ENCODE measurements at regions not wholly inside any gene's neighbourhood (a gene's known extent, or its start where the extent isn't known, plus 50 kb on each side); places are given as distances from the start of the nearest gene placed in this dataset.

- intact Hi-C loops (cut with micrococcal nuclease): no loop called here
- WGBS (ENCODE audit: insufficient coverage): no CpG with 5 or more reads among the region's 5 CpGs
- TF ChIP-seq EZH2 (IDR thresholded peaks at IDR 0.05; ENCODE audit: borderline replicate concordance, insufficient read depth, low read depth, low read length, poor library complexity, severe bottlenecking): no peak
- TF ChIP-seq, protein P1, sequence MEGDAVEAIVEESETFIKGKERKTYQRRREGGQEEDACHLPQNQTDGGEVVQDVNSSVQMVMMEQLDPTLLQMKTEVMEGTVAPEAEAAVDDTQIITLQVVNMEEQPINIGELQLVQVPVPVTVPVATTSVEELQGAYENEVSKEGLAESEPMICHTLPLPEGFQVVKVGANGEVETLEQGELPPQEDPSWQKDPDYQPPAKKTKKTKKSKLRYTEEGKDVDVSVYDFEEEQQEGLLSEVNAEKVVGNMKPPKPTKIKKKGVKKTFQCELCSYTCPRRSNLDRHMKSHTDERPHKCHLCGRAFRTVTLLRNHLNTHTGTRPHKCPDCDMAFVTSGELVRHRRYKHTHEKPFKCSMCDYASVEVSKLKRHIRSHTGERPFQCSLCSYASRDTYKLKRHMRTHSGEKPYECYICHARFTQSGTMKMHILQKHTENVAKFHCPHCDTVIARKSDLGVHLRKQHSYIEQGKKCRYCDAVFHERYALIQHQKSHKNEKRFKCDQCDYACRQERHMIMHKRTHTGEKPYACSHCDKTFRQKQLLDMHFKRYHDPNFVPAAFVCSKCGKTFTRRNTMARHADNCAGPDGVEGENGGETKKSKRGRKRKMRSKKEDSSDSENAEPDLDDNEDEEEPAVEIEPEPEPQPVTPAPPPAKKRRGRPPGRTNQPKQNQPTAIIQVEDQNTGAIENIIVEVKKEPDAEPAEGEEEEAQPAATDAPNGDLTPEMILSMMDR (IDR thresholded peaks at IDR 0.05): no peak
- H3K79me2 ChIP-seq (ENCODE audit: control insufficient read depth, insufficient read depth, low read length): no peaks in the 10 kb centered on the region
- Mint-ChIP-seq H3K9me3 (ENCODE audit: insufficient read depth) (no peaks in the 10 kb centered on the region), H3K27ac (no peak overlapping the region), H3K4me3 (no peak overlapping the region), H3K27me3 (no peaks in the 10 kb centered on the region), H3K4me1 (peaks cover 1% of the 10 kb centered on the region)
- ChIA-PET CTCF (no interaction called here), POLR2A (interaction anchor here (0.9 kb wide), 1 partner anchor 9 kb away, joined by 4 read pairs; no protein-coding TSS in a partner anchor)
- H3K4me1 ChIP-seq (ENCODE audit: control insufficient read depth in 2 of 2, insufficient read depth in 2 of 2, low read length in 2 of 2): no peaks in the 10 kb centered on the region
- no peak overlapping the region for H3K27ac ChIP-seq (ENCODE audit: low read length in 2 of 2)
- no peaks in the 10 kb centered on the region for H4K20me1 ChIP-seq (ENCODE audit: control insufficient read depth, insufficient read depth, low read length, poor library complexity, severe bottlenecking)
- no peaks in the 10 kb centered on the region for H3K36me3 ChIP-seq (replicated peaks in 1 of 2; ENCODE audit: control extremely low read depth in 1 of 2, control insufficient read depth in 1 of 2, extremely low read depth in 1 of 2, insufficient read depth in 2 of 2, low read length in 1 of 2)
- no peak overlapping the region for H2AFZ ChIP-seq (ENCODE audit: insufficient read depth, low read depth, low read length, poor library complexity, severe bottlenecking)
- H3K27me3 ChIP-seq (replicated peaks in 1 of 4; ENCODE audit: control extremely low read depth in 1 of 4, control insufficient read depth in 3 of 4, insufficient read depth in 4 of 4, low read length in 3 of 4): no peaks in the 10 kb centered on the region
- H3K4me3 ChIP-seq (ENCODE audit: control extremely low read depth in 1 of 5, extremely low read depth in 1 of 5, insufficient read depth in 1 of 5, low read depth in 2 of 5, low read length in 4 of 5): no peak overlapping the region
- ATAC-seq (ENCODE audit: low read depth): no peak
- peaks cover 0 to 1% (median 0%) of the 10 kb centered on the region in 3 donors for H3K9me3 ChIP-seq (ENCODE audit: control extremely low read depth in 1 of 3, control insufficient read depth in 2 of 3, insufficient read depth in 1 of 3, low read length in 2 of 3)
- DNase-seq: no peak
- no peak overlapping the region for H3K9ac ChIP-seq (ENCODE audit: low read length)
- no peak overlapping the region for H3K4me2 ChIP-seq (replicated peaks; ENCODE audit: low read depth, low read length, poor library complexity, severe bottlenecking)
These were observed 59.3 kb upstream of the APBB1IP start for GRCh38 chr10:26378861-26379294.

GRCh38 chr10:26380815-26381214, 57.3 kb upstream of the APBB1IP start:
- ChIA-PET POLR2A (no interaction called here), CTCF (no interaction called here)
- ATAC-seq (ENCODE audit: low read depth) (no peak), DNase-seq (no peak)
- Histone ChIP-seq H2AFZ (ENCODE audit: insufficient read depth, low read depth, low read length, poor library complexity, severe bottlenecking) (no peak overlapping the region), H4K20me1 (ENCODE audit: control insufficient read depth, insufficient read depth, low read length, poor library complexity, severe bottlenecking) (no peaks in the 10 kb centered on the region), H3K27ac (ENCODE audit: low read length in 2 of 2) (no peak overlapping the region), H3K36me3 (replicated peaks in 1 of 2; ENCODE audit: control extremely low read depth in 1 of 2, control insufficient read depth in 1 of 2, extremely low read depth in 1 of 2, insufficient read depth in 2 of 2, low read length in 1 of 2) (no peaks in the 10 kb centered on the region), H3K79me2 (ENCODE audit: control insufficient read depth, insufficient read depth, low read length) (no peaks in the 10 kb centered on the region), H3K9me3 (ENCODE audit: control extremely low read depth in 1 of 3, control insufficient read depth in 2 of 3, insufficient read depth in 1 of 3, low read length in 2 of 3) (no peaks in the 10 kb centered on the region), H3K4me1 (ENCODE audit: control insufficient read depth in 2 of 2, insufficient read depth in 2 of 2, low read length in 2 of 2) (no peaks in the 10 kb centered on the region), H3K9ac (ENCODE audit: low read length) (no peak overlapping the region), H3K4me3 (ENCODE audit: control extremely low read depth in 1 of 5, extremely low read depth in 1 of 5, insufficient read depth in 1 of 5, low read depth in 2 of 5, low read length in 4 of 5) (no peak overlapping the region), H3K4me2 (replicated peaks; ENCODE audit: low read depth, low read length, poor library complexity, severe bottlenecking) (no peak overlapping the region), H3K27me3 (replicated peaks in 1 of 4; ENCODE audit: control extremely low read depth in 1 of 4, control insufficient read depth in 3 of 4, insufficient read depth in 4 of 4, low read length in 3 of 4) (no peaks in the 10 kb centered on the region)
- H3K9me3 Mint-ChIP-seq (ENCODE audit: insufficient read depth): no peaks in the 10 kb centered on the region
- intact Hi-C loops (cut with micrococcal nuclease): no loop called here
- 88% methylated on average over 2 of the region's 5 CpGs for WGBS (ENCODE audit: insufficient coverage)
- no peaks in the 10 kb centered on the region for H3K27me3 Mint-ChIP-seq
- TF ChIP-seq EZH2 (IDR thresholded peaks at IDR 0.05; ENCODE audit: borderline replicate concordance, insufficient read depth, low read depth, low read length, poor library complexity, severe bottlenecking): no peak
- TF ChIP-seq, protein P1 (IDR thresholded peaks at IDR 0.05): no peak
- H3K4me1 Mint-ChIP-seq: peaks cover 2% of the 10 kb centered on the region
- H3K4me3 Mint-ChIP-seq: no peak overlapping the region
- H3K27ac Mint-ChIP-seq: no peak overlapping the region
